HCT116 (cell line): ENCODE measurements at regions not wholly inside any gene's neighbourhood (a gene's known extent, or its start where the extent isn't known, plus 50 kb on each side); places are given as distances from the start of the nearest gene placed in this dataset.

Source experiments
- ATAC-seq: fragments of 200-7000 bp; cut with Tn5 transposase; 2 replicates; pipeline ENCODE4 v1.9.1; 2020; ENCODE audit warnings: mild to moderate bottlenecking, moderate library complexity
- BruUV-seq: library from RNA; stranded (reverse); fragments of 400-500 nt; replicated peaks from 2 replicates; lab custom pipeline; 2021; lab: Mats Ljungman, UMichigan
- CTCF ChIA-PET: fragments of 300-600 bp; sonication (Branson Sonifier 250); formaldehyde crosslinking; loops from one replicate; lab custom pipeline; 2021; ENCODE audit warnings: antibody characterized with exemption; lab: Charles Lee
- POLR2A ChIA-PET: fragments of 300-600, 350-600 bp; sonication (Branson Sonifier 250); formaldehyde crosslinking; loops from one replicate; lab custom pipeline; 2021; ENCODE audit warnings: antibody characterized with exemption; lab: Charles Lee
- RAD21 ChIA-PET, 2 experiments: fragments of 300-600 bp; sonication (Branson Sonifier 250); formaldehyde crosslinking; loops; one replicate each; lab custom pipeline; 2023; ENCODE audit warnings: low total read pairs in 2 of 2; ENCODE audit not compliant: uncharacterized antibody in 2 of 2, unreplicated experiment in 2 of 2, low non-redundant PET in 1 of 2; lab: Charles Lee
- DNase-seq: peaks from one replicate; pipeline ENCODE4 v3.0.0-alpha.2; 2010; ENCODE audit warnings: low read depth, low spot score
- H2AFZ ChIP-seq: fragments of 200-600 bp; shearing (Covaris generic), sonication (generic); 2 replicates; pipeline ENCODE4 v1.6.1; 2017; ENCODE audit warnings: low read depth, mixed run types, mixed read lengths, antibody characterized with exemption, low read length; ENCODE audit not compliant: poor library complexity, severe bottlenecking
- H3K27ac ChIP-seq: 2 replicates; pipeline ENCODE4 v1.5.1; 2012; ENCODE audit warnings: low read depth, low read length
- H3K27me3 ChIP-seq: fragments of 200-600 bp; sonication (generic); 2 replicates; pipeline ENCODE4 v1.6.1; 2016; ENCODE audit warnings: mixed run types, low read length, mixed read lengths; ENCODE audit not compliant: insufficient read depth
- H3K36me3 ChIP-seq, 2 experiments: fragments of 200-500 bp in 1 of 2; fragments of 200-600 bp in 1 of 2; sonication (Bioruptor generic) in 1 of 2; sonication (generic) in 1 of 2; 2 replicates each; pipeline versions ENCODE4 v1.5.1 to v1.6.1; 2014 to 2016; ENCODE audit warnings: low read length in 2 of 2, inconsistent platforms in 1 of 2, mixed read lengths in 1 of 2, mixed run types in 1 of 2; ENCODE audit not compliant: insufficient read depth in 2 of 2, control insufficient read depth in 1 of 2
- H3K4me1 ChIP-seq, 2 experiments: fragments of 200-600 bp in 1 of 2; sonication (generic) in 1 of 2; 2 replicates each; pipeline versions ENCODE4 v1.5.1 to v1.6.1; 2012 to 2017; ENCODE audit warnings: low read length in 2 of 2, inconsistent platforms in 1 of 2, mild to moderate bottlenecking in 1 of 2, mixed read lengths in 1 of 2, mixed run types in 1 of 2, moderate library complexity in 1 of 2; ENCODE audit not compliant: insufficient read depth in 2 of 2, control insufficient read depth in 1 of 2
- H3K4me2 ChIP-seq: fragments of 200-600 bp; sonication (generic); 2 replicates; pipeline ENCODE4 v1.6.1; 2017; ENCODE audit warnings: mixed run types, low read length, mixed read lengths
- H3K4me3 ChIP-seq, 2 experiments: fragments of 200-600 bp in 1 of 2; sonication (generic) in 1 of 2; replicated peaks in 1 of 2; 2 replicates each; pipeline ENCODE4 v1.5.1; 2011 to 2016; ENCODE audit warnings: low read length in 2 of 2, control low read depth in 1 of 2, low read depth in 1 of 2, mild to moderate bottlenecking in 1 of 2, mixed read lengths in 1 of 2, mixed run types in 1 of 2
- H3K79me2 ChIP-seq: fragments of 200-600 bp; sonication (generic); 2 replicates; pipeline ENCODE4 v1.6.1; 2017; ENCODE audit warnings: mild to moderate bottlenecking, mixed run types, low read length, moderate library complexity, mixed read lengths; ENCODE audit not compliant: insufficient read depth
- H3K9ac ChIP-seq: fragments of 200-600 bp; sonication (generic); 2 replicates; pipeline ENCODE4 v1.6.1; 2016; ENCODE audit warnings: low read length, mixed read lengths
- H3K9me2 ChIP-seq: fragments of 200-600 bp; sonication (generic), shearing (Covaris generic); 2 replicates; pipeline ENCODE4 v1.6.1; 2017; ENCODE audit warnings: mixed run types, mild to moderate bottlenecking, moderate library complexity; ENCODE audit not compliant: insufficient read depth
- H3K9me3 ChIP-seq, 2 experiments: fragments of 200-500 bp in 1 of 2; fragments of 200-600 bp in 1 of 2; sonication (Bioruptor generic) in 1 of 2; sonication (generic) in 1 of 2; 2 replicates each; pipeline ENCODE4 v1.6.1; 2014 to 2017; ENCODE audit warnings: low read length in 2 of 2, mixed read lengths in 2 of 2, inconsistent platforms in 1 of 2, low read depth in 1 of 2, mild to moderate bottlenecking in 1 of 2, mixed run types in 1 of 2, moderate library complexity in 1 of 2; ENCODE audit not compliant: control insufficient read depth in 1 of 2, insufficient read depth in 1 of 2
- H4K20me1 ChIP-seq: fragments of 200-600 bp; sonication (generic), shearing (Covaris generic); 2 replicates; pipeline ENCODE4 v1.6.1; 2017; ENCODE audit warnings: mixed run types, mild to moderate bottlenecking, moderate library complexity; ENCODE audit not compliant: insufficient read depth
- CBX3 ChIP-seq: IDR thresholded peaks from 2 replicates; pipeline ENCODE4 v1.6.1; 2012; ENCODE audit warnings: low read depth
- CEBPB ChIP-seq: IDR thresholded peaks from 2 replicates; pipeline ENCODE4 v1.6.1; 2012; ENCODE audit warnings: low read depth
- EGR1 ChIP-seq: IDR thresholded peaks from 2 replicates; pipeline ENCODE4 v1.6.1; 2012; ENCODE audit warnings: low read depth
- EZH2phosphoT487 ChIP-seq: fragments of 200-600 bp; IDR thresholded peaks from 2 replicates; pipeline ENCODE4 v1.6.1; 2018; ENCODE audit warnings: antibody characterized with exemption, borderline replicate concordance
- FOSL1 ChIP-seq: IDR thresholded peaks from 2 replicates; pipeline ENCODE4 v1.6.1; 2012; ENCODE audit warnings: low read depth
- MAX ChIP-seq: IDR thresholded peaks from 2 replicates; pipeline ENCODE4 v1.6.1; 2012
- RAD21 ChIP-seq: IDR thresholded peaks from 2 replicates; pipeline ENCODE4 v1.6.1; 2012; ENCODE audit warnings: low read depth, mild to moderate bottlenecking
- TCF7L2 ChIP-seq: IDR thresholded peaks from 2 replicates; pipeline ENCODE4 v1.7.0; 2011; ENCODE audit warnings: borderline replicate concordance, inconsistent platforms; ENCODE audit not compliant: insufficient read depth, insufficient read length; ENCODE audit errors: extremely low read depth
- ZBTB33 ChIP-seq: IDR thresholded peaks from 2 replicates; pipeline ENCODE4 v1.6.1; 2011; ENCODE audit warnings: mild to moderate bottlenecking, low read length, moderate library complexity; ENCODE audit not compliant: insufficient replicate concordance; ENCODE audit errors: extremely low read depth
- ZFX ChIP-seq: fragments of 450-650 bp; IDR thresholded peaks from 2 replicates; pipeline ENCODE4 v1.6.1; 2017
- intact Hi-C: fragments of 100-400 bp; cut with micrococcal nuclease; formaldehyde crosslinking; loops from 2 replicates; pipeline ENCODE4 v1.10.0; 2022
- TF ChIP-seq, protein P1 (sequence below), 3 experiments: fragments of 200-600 bp in 1 of 3; sonication (generic) in 1 of 3; IDR thresholded peaks in 2 of 3; conservative IDR thresholded peaks in 1 of 3; 2 replicates each; pipeline ENCODE4 v1.5.1; 2012 to 2017; ENCODE audit warnings: low read depth in 2 of 3, low read length in 2 of 3, antibody characterized with exemption in 1 of 3, borderline replicate concordance in 1 of 3, control low read depth in 1 of 3, mild to moderate bottlenecking in 1 of 3, mixed read lengths in 1 of 3, mixed run types in 1 of 3, moderate library complexity in 1 of 3; ENCODE audit not compliant: insufficient read depth in 1 of 3

DNA sequence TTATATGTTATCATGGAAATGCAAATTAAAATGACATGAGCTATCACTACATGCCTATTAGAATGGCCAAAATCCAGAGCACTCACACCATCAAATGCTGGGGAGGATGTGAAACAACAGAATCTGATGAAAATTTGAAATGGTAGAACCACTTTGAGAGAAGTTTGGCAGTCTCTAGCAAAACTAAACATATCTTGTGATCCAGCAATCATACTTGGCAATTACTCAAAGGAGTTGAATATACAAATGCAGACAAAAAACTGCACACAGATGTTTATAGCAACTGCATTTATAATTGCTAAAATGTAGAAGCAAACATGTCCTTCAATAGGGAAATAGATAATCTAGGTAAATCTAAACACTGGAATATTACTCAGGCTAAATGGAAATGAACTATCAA is 1164.9 kb downstream of the DNAJB9 start:
- ChIA-PET RAD21 (no interaction called here), POLR2A (no interaction called here), CTCF (no interaction called here)
- H3K4me2 ChIP-seq = no peak overlapping the region
- no peak overlapping the region for H2AFZ ChIP-seq
- BruUV-seq = no TSS peak
- no peaks in the 10 kb centered on the region for H3K79me2 ChIP-seq
- no peaks in the 10 kb centered on the region for H4K20me1 ChIP-seq
- TF ChIP-seq EGR1 (no peak), FOSL1 (no peak), ZBTB33 (no peak), CEBPB (no peak)
- TF ChIP-seq, protein P1, sequence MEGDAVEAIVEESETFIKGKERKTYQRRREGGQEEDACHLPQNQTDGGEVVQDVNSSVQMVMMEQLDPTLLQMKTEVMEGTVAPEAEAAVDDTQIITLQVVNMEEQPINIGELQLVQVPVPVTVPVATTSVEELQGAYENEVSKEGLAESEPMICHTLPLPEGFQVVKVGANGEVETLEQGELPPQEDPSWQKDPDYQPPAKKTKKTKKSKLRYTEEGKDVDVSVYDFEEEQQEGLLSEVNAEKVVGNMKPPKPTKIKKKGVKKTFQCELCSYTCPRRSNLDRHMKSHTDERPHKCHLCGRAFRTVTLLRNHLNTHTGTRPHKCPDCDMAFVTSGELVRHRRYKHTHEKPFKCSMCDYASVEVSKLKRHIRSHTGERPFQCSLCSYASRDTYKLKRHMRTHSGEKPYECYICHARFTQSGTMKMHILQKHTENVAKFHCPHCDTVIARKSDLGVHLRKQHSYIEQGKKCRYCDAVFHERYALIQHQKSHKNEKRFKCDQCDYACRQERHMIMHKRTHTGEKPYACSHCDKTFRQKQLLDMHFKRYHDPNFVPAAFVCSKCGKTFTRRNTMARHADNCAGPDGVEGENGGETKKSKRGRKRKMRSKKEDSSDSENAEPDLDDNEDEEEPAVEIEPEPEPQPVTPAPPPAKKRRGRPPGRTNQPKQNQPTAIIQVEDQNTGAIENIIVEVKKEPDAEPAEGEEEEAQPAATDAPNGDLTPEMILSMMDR (IDR thresholded peaks at IDR 0.05 in 2 of 3, conservative IDR thresholded peaks at IDR 0.05 in 1 of 3; ENCODE audit: borderline replicate concordance in 1 of 3, insufficient read depth in 1 of 3, low read depth in 2 of 3, low read length in 2 of 3) = no peak
- intact Hi-C loops = no loop called here
- no peaks in the 10 kb centered on the region for H3K36me3 ChIP-seq
- H3K27me3 ChIP-seq = no peaks in the 10 kb centered on the region
- no peaks in the 10 kb centered on the region for H3K9me3 ChIP-seq
- DNase-seq = no peak
- no peak overlapping the region for H3K27ac ChIP-seq
- no peak overlapping the region for H3K4me3 ChIP-seq
- H3K9me2 ChIP-seq = no peaks in the 10 kb centered on the region
- no peak for ATAC-seq
- H3K4me1 ChIP-seq = no peaks in the 10 kb centered on the region
- no peak overlapping the region for H3K9ac ChIP-seq

GRCh38 chr7:109735881-109736280 is 1166.2 kb downstream of the DNAJB9 start:
- no peak overlapping the region for H3K27ac ChIP-seq
- H3K4me2 ChIP-seq = no peak overlapping the region
- H3K4me3 ChIP-seq = no peak overlapping the region
- no peaks in the 10 kb centered on the region for H3K79me2 ChIP-seq
- H3K9ac ChIP-seq = no peak overlapping the region
- no peaks in the 10 kb centered on the region for H3K9me3 ChIP-seq
- ChIA-PET CTCF (no interaction called here), RAD21 (no interaction called here), POLR2A (no interaction called here)
- intact Hi-C loops = no loop called here
- no peaks in the 10 kb centered on the region for H3K9me2 ChIP-seq
- BruUV-seq = no TSS peak
- H3K27me3 ChIP-seq = no peaks in the 10 kb centered on the region
- no peaks in the 10 kb centered on the region for H3K36me3 ChIP-seq
- DNase-seq (no peak), ATAC-seq (no peak)
- H2AFZ ChIP-seq = no peak overlapping the region
- no peaks in the 10 kb centered on the region for H4K20me1 ChIP-seq
- H3K4me1 ChIP-seq = no peaks in the 10 kb centered on the region
- TF ChIP-seq RAD21 = no peak
- no peak for TF ChIP-seq TCF7L2
- no peak for TF ChIP-seq ZFX
- no peak for TF ChIP-seq CEBPB
- no peak for TF ChIP-seq MAX
- TF ChIP-seq EZH2phosphoT487 = no peak
- TF ChIP-seq EGR1 = no peak
- no peak for TF ChIP-seq CBX3
- TF ChIP-seq ZBTB33 = no peak
